ENCODE measurements at regions not wholly inside any gene's neighbourhood (a gene's known extent, or its start where the extent isn't known, plus 50 kb on each side); places are given as distances from the start of the nearest gene placed in this dataset.

DNA sequence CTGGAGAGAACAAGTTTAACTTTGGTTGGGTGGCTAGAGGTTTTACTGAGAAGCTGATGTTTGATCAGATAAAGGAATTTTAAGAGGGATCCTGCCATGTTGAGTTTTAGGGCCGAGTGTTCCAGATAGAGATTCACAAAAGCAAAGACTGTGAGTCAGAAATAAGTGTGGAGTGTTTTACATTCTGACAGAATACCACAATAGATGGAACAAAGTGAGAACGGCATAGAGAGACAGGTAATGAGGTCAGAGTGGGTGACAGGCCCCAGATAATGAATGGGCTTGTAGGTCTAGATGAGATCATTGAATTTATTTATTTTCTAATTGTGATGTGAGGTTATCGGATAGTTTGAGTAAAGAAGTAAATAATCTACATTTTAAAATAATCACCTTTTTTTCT lies 502.6 kb downstream of the EPHA5 start:
- Histone ChIP-seq H3K27ac (ENCODE audit: insufficient read depth, low read length) (no peak overlapping the region), H2AK5ac (ENCODE audit: low read depth, low read length) (no peak overlapping the region), H3K9me1 (ENCODE audit: insufficient read depth, low read length) (no peaks in the 10 kb centered on the region), H4K5ac (ENCODE audit: low read depth, low read length) (no peak overlapping the region), H4K8ac (ENCODE audit: low read depth in 2 of 2, low read length in 2 of 2) (no peak overlapping the region), H2BK120ac (ENCODE audit: low read depth, low read length) (no peak overlapping the region), H3K4me3 (ENCODE audit: insufficient read depth, low read depth, low read length) (no peak overlapping the region), H3K56ac (ENCODE audit: extremely low read depth, insufficient read depth, low read length) (no peak overlapping the region), H3K9ac (ENCODE audit: low read depth, low read length) (no peak overlapping the region), H3K23ac (ENCODE audit: low read depth, low read length) (no peak overlapping the region), H4K91ac (ENCODE audit: insufficient read depth, low read depth, low read length) (no peak overlapping the region), H3K79me1 (ENCODE audit: low read depth in 1 of 2, low read length in 2 of 2) (no peaks in the 10 kb centered on the region), H3K4me2 (ENCODE audit: low read depth, low read length) (no peak overlapping the region), H2BK5ac (ENCODE audit: low read depth, low read length, poor library complexity, severe bottlenecking) (no peak overlapping the region), H3K36me3 (ENCODE audit: control insufficient read depth, insufficient read depth, low read length) (no peaks in the 10 kb centered on the region), H3K27me3 (ENCODE audit: control insufficient read depth, insufficient read depth, low read length) (no peaks in the 10 kb centered on the region), H3K4ac (ENCODE audit: low read depth, low read length) (no peak overlapping the region), H3K4me1 (ENCODE audit: control insufficient read depth, insufficient read depth, low read length) (no peaks in the 10 kb centered on the region), H2BK20ac (ENCODE audit: low read depth, low read length) (no peak overlapping the region), H3K18ac (ENCODE audit: low read depth, low read length) (no peak overlapping the region), H3K9me3 (ENCODE audit: control insufficient read depth, insufficient read depth, low read length) (peaks cover 2% of the 10 kb centered on the region; the same call in 1 of the 2 replicates), H2BK15ac (ENCODE audit: low read depth, low read length) (no peak overlapping the region), H3K14ac (replicated peaks; ENCODE audit: low read depth, low read length) (no peak overlapping the region), H2AK9ac (replicated peaks; ENCODE audit: low read depth, low read length, poor library complexity) (no peak overlapping the region), H4K20me1 (ENCODE audit: insufficient read depth, low read length) (no peaks in the 10 kb centered on the region), H2AFZ (replicated peaks; ENCODE audit: low read length, poor library complexity) (no peak overlapping the region)
- WGBS, 2 experiments (ENCODE audit: extremely low coverage in 2 of 2, insufficient read length in 1 of 2): no CpG with 5 or more reads among the region's 3 CpGs
- CTCF ChIA-PET: no interaction called here
- ATAC-seq (ENCODE audit: low read depth) (no peak), DNase-seq (no peak)
- POLR2A ChIA-PET (ENCODE audit: unreplicated experiment): no interaction called here
- no TSS peak for BruUV-seq (replicated peaks)
- intact Hi-C loops (cut with micrococcal nuclease) (no loop called here), dilution Hi-C loops (cut with HindIII; ENCODE audit: low sequenced_read_pairs, unreplicated experiment) (no loop called here), in situ Hi-C loops (cut with MboI; ENCODE audit: low sequenced_read_pairs) (no loop called here)
- TF ChIP-seq CHD1 (IDR thresholded peaks at IDR 0.05; ENCODE audit: low read depth, low read length) (no peak), MAFK (IDR thresholded peaks at IDR 0.05; ENCODE audit: low read depth, low read length) (no peak), CEBPB (IDR thresholded peaks at IDR 0.05; ENCODE audit: low read depth, low read length) (no peak), MXI1 (IDR thresholded peaks at IDR 0.05; ENCODE audit: borderline replicate concordance, low read depth, low read length) (no peak), MAZ (IDR thresholded peaks at IDR 0.05; ENCODE audit: borderline replicate concordance, low read depth, low read length) (no peak), NFE2L2 (IDR thresholded peaks at IDR 0.05; ENCODE audit: low read depth, low read length) (no peak), RFX5 (IDR thresholded peaks at IDR 0.05; ENCODE audit: low read depth, low read length) (no peak), RCOR1 (IDR thresholded peaks at IDR 0.05; ENCODE audit: insufficient replicate concordance, low read length) (no peak), RAD21 (IDR thresholded peaks at IDR 0.05; ENCODE audit: low read length) (no peak), POLR2A (IDR thresholded peaks at IDR 0.05; ENCODE audit: low read depth, low read length) (no peak), FOS (IDR thresholded peaks at IDR 0.05; ENCODE audit: low read depth, low read length) (no peak), SMC3 (IDR thresholded peaks at IDR 0.05; ENCODE audit: low read depth, low read length) (no peak)
- TF ChIP-seq, protein P1, sequence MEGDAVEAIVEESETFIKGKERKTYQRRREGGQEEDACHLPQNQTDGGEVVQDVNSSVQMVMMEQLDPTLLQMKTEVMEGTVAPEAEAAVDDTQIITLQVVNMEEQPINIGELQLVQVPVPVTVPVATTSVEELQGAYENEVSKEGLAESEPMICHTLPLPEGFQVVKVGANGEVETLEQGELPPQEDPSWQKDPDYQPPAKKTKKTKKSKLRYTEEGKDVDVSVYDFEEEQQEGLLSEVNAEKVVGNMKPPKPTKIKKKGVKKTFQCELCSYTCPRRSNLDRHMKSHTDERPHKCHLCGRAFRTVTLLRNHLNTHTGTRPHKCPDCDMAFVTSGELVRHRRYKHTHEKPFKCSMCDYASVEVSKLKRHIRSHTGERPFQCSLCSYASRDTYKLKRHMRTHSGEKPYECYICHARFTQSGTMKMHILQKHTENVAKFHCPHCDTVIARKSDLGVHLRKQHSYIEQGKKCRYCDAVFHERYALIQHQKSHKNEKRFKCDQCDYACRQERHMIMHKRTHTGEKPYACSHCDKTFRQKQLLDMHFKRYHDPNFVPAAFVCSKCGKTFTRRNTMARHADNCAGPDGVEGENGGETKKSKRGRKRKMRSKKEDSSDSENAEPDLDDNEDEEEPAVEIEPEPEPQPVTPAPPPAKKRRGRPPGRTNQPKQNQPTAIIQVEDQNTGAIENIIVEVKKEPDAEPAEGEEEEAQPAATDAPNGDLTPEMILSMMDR (conservative IDR thresholded peaks at IDR 0.05; ENCODE audit: low read depth, low read length): no peak
- TF ChIP-seq, protein P2, sequence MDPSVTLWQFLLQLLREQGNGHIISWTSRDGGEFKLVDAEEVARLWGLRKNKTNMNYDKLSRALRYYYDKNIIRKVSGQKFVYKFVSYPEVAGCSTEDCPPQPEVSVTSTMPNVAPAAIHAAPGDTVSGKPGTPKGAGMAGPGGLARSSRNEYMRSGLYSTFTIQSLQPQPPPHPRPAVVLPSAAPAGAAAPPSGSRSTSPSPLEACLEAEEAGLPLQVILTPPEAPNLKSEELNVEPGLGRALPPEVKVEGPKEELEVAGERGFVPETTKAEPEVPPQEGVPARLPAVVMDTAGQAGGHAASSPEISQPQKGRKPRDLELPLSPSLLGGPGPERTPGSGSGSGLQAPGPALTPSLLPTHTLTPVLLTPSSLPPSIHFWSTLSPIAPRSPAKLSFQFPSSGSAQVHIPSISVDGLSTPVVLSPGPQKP (IDR thresholded peaks at IDR 0.05; ENCODE audit: borderline replicate concordance, low read depth, low read length): no peak
- TF ChIP-seq, protein P3, sequence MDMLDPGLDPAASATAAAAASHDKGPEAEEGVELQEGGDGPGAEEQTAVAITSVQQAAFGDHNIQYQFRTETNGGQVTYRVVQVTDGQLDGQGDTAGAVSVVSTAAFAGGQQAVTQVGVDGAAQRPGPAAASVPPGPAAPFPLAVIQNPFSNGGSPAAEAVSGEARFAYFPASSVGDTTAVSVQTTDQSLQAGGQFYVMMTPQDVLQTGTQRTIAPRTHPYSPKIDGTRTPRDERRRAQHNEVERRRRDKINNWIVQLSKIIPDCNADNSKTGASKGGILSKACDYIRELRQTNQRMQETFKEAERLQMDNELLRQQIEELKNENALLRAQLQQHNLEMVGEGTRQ (IDR thresholded peaks at IDR 0.05; ENCODE audit: low read depth, low read length): no peak

Measured in IMR-90 (cell line).